SK-N-MC (cell line): ENCODE measurements at regions not wholly inside any gene's neighbourhood (a gene's known extent, or its start where the extent isn't known, plus 50 kb on each side); places are given as distances from the start of the nearest gene placed in this dataset.

Source experiments
- DNase-seq: peaks from one replicate; pipeline ENCODE4 v3.0.0-alpha.2; 2011; ENCODE audit warnings: low read depth, low spot score
- H3K27ac ChIP-seq: fragments of 200-600 bp; sonication (generic); 2 replicates; pipeline ENCODE4 v1.5.1; 2016; ENCODE audit warnings: mixed run types
- H3K36me3 ChIP-seq: fragments of 200-600 bp; sonication (generic); 2 replicates; pipeline ENCODE4 v1.6.1; 2017; ENCODE audit warnings: antibody characterized with exemption, low read length, mixed read lengths; ENCODE audit not compliant: insufficient read depth
- H3K4me3 ChIP-seq: fragments of 200-600 bp; sonication (generic); 2 replicates; pipeline ENCODE4 v1.5.1; 2016
- H3K9ac ChIP-seq: fragments of 200-600 bp; sonication (generic); 2 replicates; pipeline ENCODE4 v1.8.0; 2017; ENCODE audit warnings: mixed run types, mixed read lengths; ENCODE audit not compliant: insufficient read length
- H3K9me3 ChIP-seq: fragments of 200-600 bp; sonication (generic); 2 replicates; pipeline ENCODE4 v1.6.1; 2017; ENCODE audit warnings: low read depth, mild to moderate bottlenecking, antibody characterized with exemption, low read length, moderate library complexity, mixed read lengths
- EZH2 ChIP-seq: fragments of 200-600 bp; sonication (generic); IDR thresholded peaks from one replicate; pipeline ENCODE4 v1.6.1; 2017; ENCODE audit warnings: antibody characterized with exemption
- FOXP2 ChIP-seq: optimal IDR thresholded peaks from 2 replicates; pipeline ENCODE3; 2011; ENCODE audit warnings: mild to moderate bottlenecking, moderate library complexity; ENCODE audit not compliant: insufficient read depth; ENCODE audit errors: extremely low read length, control extremely low read depth
- POLR2AphosphoS5 ChIP-seq: IDR thresholded peaks from 2 replicates; pipeline ENCODE4 v1.6.1; 2012; ENCODE audit warnings: mild to moderate bottlenecking, low read depth, low read length, borderline replicate concordance

DNA sequence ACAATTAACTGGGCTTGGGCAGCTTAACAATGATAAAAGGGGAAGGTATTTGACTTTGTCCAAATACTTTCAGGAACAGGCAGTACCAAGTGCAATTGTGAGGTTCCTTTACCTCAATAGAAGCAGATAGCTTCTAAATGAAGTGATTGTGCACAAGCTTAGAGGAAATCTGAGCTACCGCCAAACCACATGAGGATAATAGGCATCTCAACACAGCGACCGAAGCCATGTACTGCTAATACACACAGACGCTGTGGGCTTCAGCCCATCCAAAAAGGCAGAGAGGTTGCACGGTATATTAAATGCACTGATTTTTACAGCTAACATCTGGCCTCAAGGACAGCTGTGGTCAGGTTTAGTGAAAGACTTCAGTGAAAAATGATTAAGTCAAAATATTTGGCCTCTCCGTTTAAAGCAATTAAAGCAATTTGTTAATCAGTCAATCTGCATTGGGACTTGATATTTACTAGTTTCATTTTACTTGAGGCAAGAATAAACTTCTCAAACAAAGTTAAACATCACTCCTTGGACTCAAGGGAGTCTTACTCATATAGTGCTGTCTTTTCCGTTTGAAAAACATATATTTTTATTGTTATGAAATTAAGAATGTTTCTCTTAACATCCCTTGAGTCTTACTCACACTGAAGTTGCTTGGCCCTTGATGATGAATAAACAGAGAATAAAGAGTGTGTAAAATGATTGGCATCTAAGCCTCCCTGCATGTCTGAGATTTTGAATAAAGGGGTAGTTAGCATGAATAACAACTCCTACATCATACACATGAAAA, 306.3 kb downstream of the C7orf25 start:
- Histone ChIP-seq H3K36me3 (no peaks in the 10 kb centered on the region), H3K4me3 (no peak overlapping the region), H3K27ac (no peak overlapping the region), H3K9me3 (no peaks in the 10 kb centered on the region), H3K9ac (no peak overlapping the region)
- no peak for TF ChIP-seq FOXP2
- TF ChIP-seq POLR2AphosphoS5 = no peak
- no peak for TF ChIP-seq EZH2
- no peak for DNase-seq

DNA sequence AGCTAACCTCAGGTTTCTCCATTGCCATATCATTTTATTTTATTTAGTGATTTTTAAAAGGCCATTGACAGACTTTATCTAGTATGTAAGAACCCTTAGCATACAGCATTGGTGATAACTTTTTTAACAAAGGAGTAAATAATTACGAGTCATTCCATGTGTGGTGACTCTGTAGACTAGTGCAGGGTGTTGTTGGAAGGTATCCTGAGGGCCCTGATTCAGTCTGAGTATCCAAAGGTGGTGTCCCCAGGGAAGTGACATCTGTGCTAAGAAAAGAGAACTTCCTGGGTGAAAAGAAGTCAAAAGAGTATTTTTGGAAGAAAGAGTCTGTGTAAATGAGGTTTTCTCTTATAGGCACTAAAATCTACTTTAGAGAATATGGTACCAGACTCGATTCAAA, 308.4 kb downstream of the C7orf25 start:
- Histone ChIP-seq H3K36me3 (no peaks in the 10 kb centered on the region), H3K27ac (no peak overlapping the region), H3K9ac (no peak overlapping the region), H3K9me3 (no peaks in the 10 kb centered on the region), H3K4me3 (no peak overlapping the region)
- no peak for DNase-seq
- TF ChIP-seq FOXP2 (no peak), POLR2AphosphoS5 (no peak)

DNA sequence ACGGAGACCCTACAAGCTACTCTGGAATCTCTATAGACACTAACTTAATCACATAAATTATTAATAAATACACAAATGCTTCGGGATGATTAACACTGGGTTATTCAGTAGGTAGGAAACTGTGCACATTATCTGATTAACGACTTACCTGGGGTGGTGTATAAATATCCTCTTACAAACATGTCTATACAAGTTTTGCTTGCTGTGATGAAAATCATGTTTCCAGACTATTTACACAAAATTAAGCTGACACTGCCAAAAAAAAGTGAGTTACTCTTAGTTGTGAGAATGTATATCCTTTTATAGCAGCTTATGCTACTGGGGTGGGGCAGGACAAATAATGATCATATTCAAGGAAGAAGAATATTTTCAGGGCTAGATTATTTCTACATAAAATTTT, 314.6 kb downstream of the C7orf25 start:
- TF ChIP-seq POLR2AphosphoS5 (no peak), EZH2 (no peak), FOXP2 (no peak)
- no peak overlapping the region for H3K27ac ChIP-seq
- no peak overlapping the region for H3K4me3 ChIP-seq
- H3K36me3 ChIP-seq = no peaks in the 10 kb centered on the region
- no peak for DNase-seq
- H3K9ac ChIP-seq = no peak overlapping the region
- no peaks in the 10 kb centered on the region for H3K9me3 ChIP-seq

DNA sequence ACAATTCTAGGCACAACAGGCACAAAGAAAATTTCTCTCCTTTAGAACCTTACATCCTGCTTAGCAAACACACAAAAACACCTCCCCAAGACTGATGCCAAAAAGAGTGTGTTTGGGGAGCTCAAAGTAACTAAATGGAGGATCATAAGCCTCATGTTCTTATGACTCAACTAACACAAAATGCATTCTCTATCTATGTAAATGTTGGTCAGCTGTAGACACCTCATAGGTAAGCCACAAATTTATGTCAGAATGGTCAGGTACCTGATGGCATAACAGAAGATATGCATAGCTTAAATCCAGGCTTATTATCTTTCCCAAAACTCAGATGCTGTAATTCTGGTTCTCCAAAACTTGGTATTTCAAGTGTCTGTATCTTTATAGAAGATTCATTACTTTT, 315.1 kb downstream of the C7orf25 start:
- Histone ChIP-seq H3K4me3 (no peak overlapping the region), H3K9me3 (no peaks in the 10 kb centered on the region), H3K9ac (no peak overlapping the region), H3K36me3 (no peaks in the 10 kb centered on the region), H3K27ac (no peak overlapping the region)
- TF ChIP-seq POLR2AphosphoS5 = no peak
- no peak for DNase-seq

DNA sequence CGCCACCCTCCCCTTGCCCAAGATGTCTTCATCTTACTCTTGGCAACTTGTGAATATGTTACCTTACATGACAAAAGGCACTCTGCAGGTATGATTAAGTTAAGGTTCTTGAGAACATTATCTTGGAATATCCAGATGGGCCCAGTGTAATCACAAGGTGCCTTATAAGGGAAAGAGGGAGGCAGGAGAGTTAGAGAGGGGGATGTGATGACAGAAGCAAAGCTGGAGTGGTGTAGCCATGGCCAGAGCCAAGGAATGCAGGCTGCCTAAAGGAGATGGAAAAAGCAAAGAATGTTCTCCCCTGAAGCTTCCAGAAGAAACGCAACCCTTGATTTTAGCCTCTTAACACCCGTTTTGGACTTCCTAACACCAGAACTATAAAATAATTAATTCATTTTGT, 318.0 kb downstream of the C7orf25 start:
- Histone ChIP-seq H3K9me3 (no peaks in the 10 kb centered on the region), H3K27ac (no peak overlapping the region), H3K36me3 (no peaks in the 10 kb centered on the region), H3K9ac (no peak overlapping the region), H3K4me3 (no peak overlapping the region)
- no peak for DNase-seq
- TF ChIP-seq EZH2 (no peak), POLR2AphosphoS5 (no peak)

DNA sequence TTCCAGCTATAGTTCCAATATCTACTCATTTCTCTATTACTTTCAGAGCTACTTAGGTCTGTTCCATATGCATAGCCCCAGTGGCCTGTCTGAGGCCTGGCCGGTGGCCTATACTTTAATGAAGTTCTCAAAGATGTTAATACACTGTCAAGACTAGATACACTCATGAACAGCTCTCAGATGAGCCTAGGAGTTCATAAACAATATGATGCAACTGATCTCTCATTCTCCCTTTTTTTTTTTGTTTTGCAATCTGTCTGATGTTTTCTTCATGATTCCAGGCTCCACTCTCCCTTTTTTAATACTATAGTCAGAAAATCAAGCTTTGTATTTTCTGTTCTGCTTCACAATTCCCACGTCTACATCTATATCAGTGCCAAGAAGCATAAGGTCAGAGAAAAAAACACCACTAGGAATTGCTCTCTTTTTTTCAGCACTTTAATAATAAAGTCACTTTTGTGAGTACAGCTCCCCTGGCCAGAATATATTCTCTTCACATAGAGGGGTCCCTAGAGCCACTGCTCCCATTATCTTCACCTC, 321.0 kb downstream of the C7orf25 start:
- H3K4me3 ChIP-seq = no peak overlapping the region
- DNase-seq = no peak
- H3K9ac ChIP-seq = no peak overlapping the region
- no peaks in the 10 kb centered on the region for H3K9me3 ChIP-seq
- TF ChIP-seq FOXP2 = no peak
- no peak for TF ChIP-seq POLR2AphosphoS5
- no peak for TF ChIP-seq EZH2
- H3K36me3 ChIP-seq = no peaks in the 10 kb centered on the region
- H3K27ac ChIP-seq = no peak overlapping the region

DNA sequence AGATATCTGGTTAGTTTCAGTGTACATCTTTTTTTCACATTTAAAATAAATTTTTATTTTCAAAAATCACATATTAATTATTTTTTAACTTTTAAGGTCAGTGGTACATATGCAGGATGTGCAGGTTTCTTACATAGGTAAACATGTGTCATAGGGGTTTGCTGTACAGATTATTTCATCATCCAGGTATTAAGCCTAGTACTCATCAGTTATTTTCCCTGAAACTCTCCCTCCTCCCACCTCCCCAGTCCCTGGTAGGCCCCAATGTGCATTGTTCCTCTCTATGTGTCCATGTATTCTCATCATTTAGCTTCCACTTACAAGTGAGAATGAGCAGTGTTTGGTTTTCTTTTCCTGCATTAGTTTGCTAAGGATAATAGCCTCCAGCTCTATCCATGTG, 323.0 kb downstream of the C7orf25 start:
- Histone ChIP-seq H3K9me3 (no peaks in the 10 kb centered on the region), H3K36me3 (no peaks in the 10 kb centered on the region)
- TF ChIP-seq POLR2AphosphoS5 (no peak), FOXP2 (no peak), EZH2 (no peak)

DNA sequence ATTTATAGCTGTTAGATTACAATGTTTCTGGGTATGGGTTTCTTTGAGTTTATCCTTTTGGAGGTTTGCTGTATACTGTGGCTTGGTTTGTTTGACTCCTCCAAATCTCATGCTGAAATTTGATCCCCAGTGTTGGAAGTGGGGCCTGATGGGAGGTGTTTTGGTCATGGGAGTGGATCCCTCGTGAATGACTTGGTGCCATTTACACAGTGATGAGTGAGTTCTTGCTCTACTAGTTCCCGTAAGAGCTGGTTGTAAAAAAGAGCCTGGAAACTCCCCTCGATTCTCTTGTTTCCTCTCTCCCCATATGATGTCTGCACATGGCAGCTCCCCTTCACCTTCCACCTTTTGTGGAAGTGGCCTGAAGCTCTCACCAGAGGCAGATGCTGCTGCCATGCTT, 324.1 kb downstream of the C7orf25 start:
- no peak overlapping the region for H3K4me3 ChIP-seq
- DNase-seq = no peak
- H3K36me3 ChIP-seq = no peaks in the 10 kb centered on the region
- TF ChIP-seq EZH2 (no peak), FOXP2 (no peak), POLR2AphosphoS5 (no peak)
- no peak overlapping the region for H3K9ac ChIP-seq
- H3K9me3 ChIP-seq = no peaks in the 10 kb centered on the region
- H3K27ac ChIP-seq = no peak overlapping the region

More for the DNA sequence above, 323.0 kb downstream of the C7orf25 start:
- Histone ChIP-seq H3K9ac (no peak overlapping the region), H3K4me3 (no peak overlapping the region), H3K27ac (no peak overlapping the region)
- DNase-seq = no peak

DNA sequence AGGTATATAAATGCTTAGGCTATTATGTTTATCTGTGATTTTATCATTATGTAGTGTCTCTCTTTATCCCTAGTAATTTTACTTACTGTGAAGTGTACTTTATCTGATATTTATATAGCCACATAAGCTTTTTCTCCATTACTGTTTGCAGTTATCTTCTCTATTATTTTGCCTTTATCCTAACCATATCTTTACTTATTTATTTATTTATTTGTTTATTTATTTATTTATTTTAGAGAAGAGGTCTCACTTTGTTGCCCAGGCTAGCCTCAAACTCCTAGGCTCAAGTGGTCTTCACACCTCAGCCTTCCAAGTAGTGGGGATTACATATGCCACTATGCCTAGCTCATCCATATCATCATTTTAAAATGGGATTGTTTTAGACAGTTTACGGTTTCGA, 331.8 kb downstream of the C7orf25 start:
- Histone ChIP-seq H3K9ac (no peak overlapping the region), H3K4me3 (no peak overlapping the region), H3K27ac (no peak overlapping the region), H3K9me3 (0 out of 2 replicates have a peak, but pooled peaks cover 6% of the 10 kb centered on the region), H3K36me3 (no peaks in the 10 kb centered on the region)
- no peak for TF ChIP-seq EZH2
- TF ChIP-seq FOXP2 = no peak
- no peak for DNase-seq
